T47D (cell line): ENCODE measurements at regions not wholly inside any gene's neighbourhood (a gene's known extent, or its start where the extent isn't known, plus 50 kb on each side); places are given as distances from the start of the nearest gene placed in this dataset.

Experiments
- DNase-seq, 2 experiments: peaks; one replicate each; pipeline versions ENCODE4 v3.0.0 to v3.0.0-alpha.2; 2011 to 2012; ENCODE audit warnings: low read depth in 1 of 2, low spot score in 1 of 2
- JUND ChIP-seq: IDR thresholded peaks from 2 replicates; pipeline ENCODE4 v1.6.1; 2012; ENCODE audit warnings: low read depth
- in situ Hi-C: cut with HindIII; loops from 2 replicates; pipeline ENCODE4 v1.10.0; 2016; ENCODE audit warnings: low sequenced_read_pairs, low pct_unique_long_range_greater_than_20kb

GRCh38 chr5:107808671-107809137 is 138.0 kb upstream of the EFNA5 start:
- no peak for TF ChIP-seq JUND
- DNase-seq, result no peak
- in situ Hi-C loops, result no loop called here

DNA sequence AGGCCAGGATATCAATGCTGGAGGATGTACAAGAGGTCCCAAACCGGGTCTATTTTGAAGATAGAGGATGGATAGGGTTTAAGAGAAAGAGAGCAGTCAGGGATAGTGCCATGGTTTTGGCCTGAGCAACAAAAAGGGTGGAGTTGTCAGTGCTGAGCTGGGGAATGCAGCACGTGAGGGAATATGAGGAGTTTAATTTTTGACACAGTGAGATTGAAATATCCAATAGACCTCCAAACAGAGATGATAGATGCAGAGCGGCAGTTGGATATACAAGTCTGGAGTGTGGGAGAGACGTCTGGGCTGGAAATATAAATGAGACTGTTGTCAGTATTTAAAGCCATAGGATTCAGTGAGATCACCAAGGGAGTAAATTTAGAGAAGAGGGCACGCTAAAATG is 136.7 kb upstream of the EFNA5 start:
- DNase-seq, result no peak
- in situ Hi-C loops, result no loop called here
- no peak for TF ChIP-seq JUND

- in situ Hi-C loops, result no loop called here
- DNase-seq, result peak in 1 of 2 experiments; percentile 4
- TF ChIP-seq JUND, result no peak
Measured at GRCh38 chr5:107806705-107807104, 136.0 kb upstream of the EFNA5 start.

GRCh38 chr5:107806271-107806670 is 135.5 kb upstream of the EFNA5 start:
- TF ChIP-seq JUND, result no peak
- DNase-seq, result no peak
- in situ Hi-C loops, result no loop called here

GRCh38 chr5:107805824-107806223 is 135.1 kb upstream of the EFNA5 start:
- in situ Hi-C loops, result no loop called here
- no peak for DNase-seq
- no peak for TF ChIP-seq JUND

- in situ Hi-C loops, result no loop called here
- no peak for DNase-seq
- TF ChIP-seq JUND, result no peak
Measured at GRCh38 chr5:107805166-107805565, 134.4 kb upstream of the EFNA5 start.

DNA sequence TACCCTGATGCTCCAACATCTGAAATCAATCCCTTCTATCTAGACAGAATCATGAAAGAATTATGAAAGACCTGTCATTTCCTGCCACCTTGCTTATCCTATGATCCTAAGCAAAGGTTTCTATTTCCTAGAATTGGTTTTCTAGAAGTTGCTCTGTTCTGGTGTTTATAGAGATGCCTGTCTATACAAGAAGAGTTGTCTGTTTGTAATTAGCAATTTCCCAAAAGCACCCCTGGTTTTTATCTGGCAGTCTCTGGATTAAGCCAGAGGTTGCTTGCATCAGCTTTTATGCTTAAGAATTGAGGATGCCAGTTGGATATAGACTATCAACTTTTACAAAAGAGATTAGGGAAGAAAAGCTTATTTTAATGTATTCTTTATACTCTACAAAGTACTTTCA is 133.0 kb upstream of the EFNA5 start:
- in situ Hi-C loops, result no loop called here
- no peak for DNase-seq
- TF ChIP-seq JUND, result no peak

DNA sequence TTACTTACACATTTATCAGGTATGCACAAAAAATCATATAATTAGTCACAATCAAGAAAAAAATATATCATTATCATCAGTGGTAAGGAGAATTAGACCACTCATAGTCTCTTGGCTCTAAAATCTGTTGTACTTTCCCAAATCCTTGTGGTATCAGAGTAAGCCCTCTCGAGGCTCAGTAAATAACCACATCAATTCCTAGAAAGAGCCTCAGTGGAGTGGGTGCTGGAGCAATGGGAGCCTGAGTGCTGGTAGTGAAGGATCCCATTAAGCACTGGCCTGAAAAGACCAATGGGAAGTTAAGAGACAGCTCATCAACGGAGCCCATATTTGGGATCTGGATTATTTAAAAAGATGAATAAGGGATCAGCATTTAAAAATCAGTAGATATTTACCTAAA is 130.3 kb upstream of the EFNA5 start:
- in situ Hi-C loops, result no loop called here
- TF ChIP-seq JUND, result no peak

GRCh38 chr5:107799306-107799705 is 128.6 kb upstream of the EFNA5 start:
- TF ChIP-seq JUND, result no peak
- in situ Hi-C loops, result no loop called here
- no peak for DNase-seq

More for the DNA sequence above, 130.3 kb upstream of the EFNA5 start:
- DNase-seq, result no peak

DNA sequence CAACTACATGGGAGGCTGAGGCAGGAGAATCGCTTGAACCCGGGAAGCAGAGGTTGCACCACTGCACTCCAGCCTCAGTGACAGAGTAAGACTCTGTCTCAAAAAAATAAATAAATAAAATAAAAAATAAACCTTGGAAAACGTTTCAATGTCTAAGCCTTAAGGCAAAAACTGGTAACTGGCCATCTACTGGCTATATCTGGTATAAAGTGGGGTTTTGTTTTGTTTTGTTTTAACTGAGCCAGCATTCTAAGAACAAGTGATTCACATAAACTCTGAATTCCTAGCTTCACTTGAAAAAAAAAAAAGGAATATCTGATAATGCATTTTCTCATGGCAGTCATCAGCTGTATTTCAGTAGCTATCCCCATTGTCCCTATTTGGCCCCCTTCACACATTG is 126.1 kb upstream of the EFNA5 start:
- in situ Hi-C loops, result no loop called here
- TF ChIP-seq JUND, result no peak
- DNase-seq, result no peak

GRCh38 chr5:107794741-107795140 is 124.0 kb upstream of the EFNA5 start:
- no peak for DNase-seq
- no peak for TF ChIP-seq JUND
- in situ Hi-C loops, result no loop called here

GRCh38 chr5:107792940-107793339 is 122.2 kb upstream of the EFNA5 start:
- DNase-seq, result no peak
- no peak for TF ChIP-seq JUND
- in situ Hi-C loops, result no loop called here

DNA sequence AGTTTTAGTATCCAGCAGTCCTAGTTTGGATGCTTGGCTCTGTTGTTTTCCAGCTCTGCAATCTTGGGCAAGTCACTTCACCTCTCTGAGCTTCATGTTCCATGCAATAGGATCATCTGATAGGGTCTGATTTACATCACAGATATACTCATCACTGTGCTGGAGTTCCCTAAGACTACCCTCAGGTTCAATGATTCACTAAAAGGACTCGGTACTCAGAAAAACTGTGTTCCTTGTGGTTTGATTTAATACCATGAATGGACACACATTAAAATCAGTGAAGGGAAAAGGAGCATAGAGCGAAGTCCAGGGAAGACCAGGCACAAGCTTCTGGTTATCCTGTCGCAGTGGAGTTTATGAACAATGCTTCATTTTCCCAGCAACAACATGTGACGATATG is 119.9 kb upstream of the EFNA5 start:
- no peak for TF ChIP-seq JUND
- no peak for DNase-seq
- in situ Hi-C loops, result no loop called here

DNA sequence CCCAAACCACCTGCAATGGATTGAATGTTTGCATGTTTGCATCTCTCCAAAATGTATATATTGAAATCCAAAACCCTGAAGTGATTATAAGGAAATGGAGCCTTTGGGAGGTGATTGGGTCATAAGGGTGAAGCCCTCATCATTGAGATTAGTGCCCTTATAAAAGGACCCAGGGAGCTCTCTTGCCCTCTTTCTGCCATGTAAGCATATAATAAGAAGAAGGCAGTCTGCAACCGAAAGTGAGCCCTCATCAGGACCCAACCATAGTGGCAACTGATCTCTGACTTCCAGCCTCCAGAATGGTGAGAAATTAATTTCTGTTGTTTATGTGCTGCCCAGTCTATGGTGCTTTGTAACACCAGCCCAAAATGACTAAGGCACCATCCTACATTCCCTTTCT is 115.7 kb upstream of the EFNA5 start:
- in situ Hi-C loops, result no loop called here
- TF ChIP-seq JUND, result no peak
- no peak for DNase-seq
